ENCODE measurements at regions not wholly inside any gene's neighbourhood (a gene's known extent, or its start where the extent isn't known, plus 50 kb on each side); places are given as distances from the start of the nearest gene placed in this dataset.
"Not testable (repeated sequence)": the region's sequence is repeated elsewhere in the genome, so short reads cannot be mapped to it uniquely, and the experiment has no call there.

- DNase-seq (ENCODE audit: low read depth in 2 of 3, low spot score in 2 of 3) = no peak
These were observed 104.9 kb downstream of the CHIC2 start for GRCh38 chr4:53959343-53960120.

- no peak for DNase-seq (ENCODE audit: low read depth in 2 of 3, low spot score in 2 of 3)
These were observed 108.0 kb downstream of the CHIC2 start for GRCh38 chr4:53956454-53956853.

- DNase-seq (ENCODE audit: low read depth in 2 of 3, low spot score in 2 of 3) = no peak
These were observed 108.4 kb downstream of the CHIC2 start for GRCh38 chr4:53956053-53956452.

- no peak for DNase-seq (ENCODE audit: low read depth in 2 of 3, low spot score in 2 of 3)
These were observed 113.0 kb downstream of the CHIC2 start for GRCh38 chr4:53951414-53951813.

GRCh38 chr4:53943345-53944085 lies 120.9 kb downstream of the CHIC2 start:
- DNase-seq (ENCODE audit: low read depth in 2 of 3, low spot score in 2 of 3) = no peak

- no peak for DNase-seq (ENCODE audit: low read depth in 2 of 3, low spot score in 2 of 3)
These were observed 121.7 kb downstream of the CHIC2 start for GRCh38 chr4:53942712-53943111.

GRCh38 chr4:53941331-53941730 lies 123.1 kb downstream of the CHIC2 start:
- DNase-seq (ENCODE audit: low read depth in 2 of 3, low spot score in 2 of 3) = no peak

- not testable (repeated sequence) for DNase-seq (ENCODE audit: low read depth in 2 of 3, low spot score in 2 of 3)
These were observed 124.5 kb downstream of the CHIC2 start for GRCh38 chr4:53939892-53940291.

GRCh38 chr4:53937918-53938317 lies 126.5 kb downstream of the CHIC2 start:
- no peak for DNase-seq (ENCODE audit: low read depth in 2 of 3, low spot score in 2 of 3)

- DNase-seq (ENCODE audit: low read depth in 2 of 3, low spot score in 2 of 3) = no peak
These were observed 127.1 kb downstream of the CHIC2 start for GRCh38 chr4:53937327-53937726.

GRCh38 chr4:53935780-53936179 lies 128.6 kb downstream of the CHIC2 start:
- DNase-seq (ENCODE audit: low read depth in 2 of 3, low spot score in 2 of 3) = no peak

GRCh38 chr4:53932796-53933610 lies 131.4 kb downstream of the CHIC2 start:
- DNase-seq (ENCODE audit: low read depth in 2 of 3, low spot score in 2 of 3) = no peak

- DNase-seq (ENCODE audit: low read depth in 2 of 3, low spot score in 2 of 3) = no peak
These were observed 132.9 kb downstream of the CHIC2 start for GRCh38 chr4:53931461-53931961.

GRCh38 chr4:53929955-53930798 lies 134.2 kb downstream of the CHIC2 start:
- peak in 2 of 3 experiments; percentile 7 to 21 for DNase-seq (ENCODE audit: low read depth in 2 of 3, low spot score in 2 of 3)

GRCh38 chr4:53929311-53929710 lies 135.1 kb downstream of the CHIC2 start:
- no peak for DNase-seq (ENCODE audit: low read depth in 2 of 3, low spot score in 2 of 3)

GRCh38 chr4:53928825-53929224 lies 135.6 kb downstream of the CHIC2 start:
- DNase-seq (ENCODE audit: low read depth in 2 of 3, low spot score in 2 of 3) = no peak

GRCh38 chr4:53925050-53925605 lies 139.3 kb downstream of the CHIC2 start:
- no peak for DNase-seq (ENCODE audit: low read depth in 2 of 3, low spot score in 2 of 3)

- DNase-seq (ENCODE audit: low read depth in 2 of 3, low spot score in 2 of 3) = no peak
These were observed 139.9 kb downstream of the CHIC2 start for GRCh38 chr4:53924333-53925049.

GRCh38 chr4:53923921-53924320 lies 140.5 kb downstream of the CHIC2 start:
- no peak for DNase-seq (ENCODE audit: low read depth in 2 of 3, low spot score in 2 of 3)

- no peak for DNase-seq (ENCODE audit: low read depth in 2 of 3, low spot score in 2 of 3)
These were observed 142.5 kb downstream of the CHIC2 start for GRCh38 chr4:53921856-53922255.
